ENCODE measurements at regions not wholly inside any gene's neighbourhood (a gene's known extent, or its start where the extent isn't known, plus 50 kb on each side); places are given as distances from the start of the nearest gene placed in this dataset.
"Not testable (repeated sequence)": the region's sequence is repeated elsewhere in the genome, so short reads cannot be mapped to it uniquely, and the experiment has no call there.

DNA sequence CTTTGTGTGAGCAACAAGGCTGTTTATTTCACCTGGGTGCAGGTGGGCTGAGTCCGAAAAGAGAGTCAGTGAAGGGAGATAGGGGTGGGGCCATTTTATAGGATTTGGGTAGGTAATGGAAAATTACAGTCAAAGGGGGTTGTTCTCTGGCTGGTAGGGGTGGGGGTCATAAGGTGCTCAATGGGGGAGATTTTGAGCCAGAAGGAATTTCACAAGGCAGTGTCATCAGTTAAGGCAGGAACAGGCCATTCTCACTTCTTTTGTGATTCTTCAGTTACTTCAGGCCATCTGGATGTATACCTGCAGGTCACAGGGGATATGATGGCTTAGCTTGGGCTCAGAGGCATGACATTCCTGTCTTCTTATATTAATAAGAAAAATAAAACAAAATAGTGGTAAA is 103.4 kb upstream of the SLC25A48 start:
- H3K27ac ChIP-seq (ENCODE audit: low read depth in 1 of 2, low read length in 2 of 2); H3K27ac Mint-ChIP-seq; H3K9me3 Mint-ChIP-seq; ATAC-seq (ENCODE audit: poor library complexity); intact Hi-C loops (cut with DNase I, micrococcal nuclease); DNase-seq; H3K4me1 ChIP-seq (ENCODE audit: insufficient read depth, low read length); H3K9me3 ChIP-seq (ENCODE audit: control insufficient read depth in 1 of 2, insufficient read depth in 1 of 2, low read length in 2 of 2); CTCF ChIA-PET; H3K4me3 Mint-ChIP-seq; H3K27me3 Mint-ChIP-seq; H3K27me3 ChIP-seq (ENCODE audit: control insufficient read depth in 1 of 2, insufficient read depth in 2 of 2, low read length in 2 of 2); H3K36me3 ChIP-seq (ENCODE audit: insufficient read depth, low read length); H3K4me1 Mint-ChIP-seq (ENCODE audit: low read depth); H3K4me3 ChIP-seq (ENCODE audit: low read length); H3K36me3 Mint-ChIP-seq (ENCODE audit: low read depth): not testable (repeated sequence)
- POLR2A ChIA-PET = interaction anchor here (0.9 kb wide), 1 partner anchor 9 kb away, joined by 3 read pairs; no protein-coding TSS in a partner anchor

DNA sequence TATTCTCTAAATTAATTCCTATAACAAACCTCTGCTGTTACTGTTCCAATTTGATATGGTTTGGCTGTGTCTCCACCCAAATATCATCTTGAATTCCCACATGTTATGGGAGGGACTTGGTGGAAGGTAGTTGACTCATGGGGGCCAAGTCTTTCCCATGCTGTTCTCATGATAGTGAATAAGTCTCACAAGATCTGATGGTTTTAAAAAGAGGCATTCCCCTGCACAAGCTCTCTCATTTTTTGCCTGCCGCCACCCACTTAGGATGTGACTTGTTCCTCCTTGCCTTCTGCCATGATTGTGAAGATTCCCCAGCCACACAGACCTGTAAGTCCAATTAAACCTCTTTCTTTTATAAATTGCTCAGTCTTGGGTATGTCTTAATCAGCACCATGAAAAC is 104.3 kb upstream of the SLC25A48 start:
- H3K27me3 Mint-ChIP-seq; H3K4me1 ChIP-seq (ENCODE audit: insufficient read depth, low read length); CTCF ChIA-PET; H3K9me3 ChIP-seq (ENCODE audit: control insufficient read depth in 1 of 2, insufficient read depth in 1 of 2, low read length in 2 of 2); H3K27ac Mint-ChIP-seq; H3K27ac ChIP-seq (ENCODE audit: low read depth in 1 of 2, low read length in 2 of 2); H3K4me1 Mint-ChIP-seq (ENCODE audit: low read depth); DNase-seq; H3K4me3 Mint-ChIP-seq; H3K36me3 ChIP-seq (ENCODE audit: insufficient read depth, low read length); H3K9me3 Mint-ChIP-seq; intact Hi-C loops (cut with DNase I, micrococcal nuclease); POLR2A ChIA-PET; H3K36me3 Mint-ChIP-seq (ENCODE audit: low read depth); H3K27me3 ChIP-seq (ENCODE audit: control insufficient read depth in 1 of 2, insufficient read depth in 2 of 2, low read length in 2 of 2); ATAC-seq (ENCODE audit: poor library complexity); H3K4me3 ChIP-seq (ENCODE audit: low read length): not testable (repeated sequence)

DNA sequence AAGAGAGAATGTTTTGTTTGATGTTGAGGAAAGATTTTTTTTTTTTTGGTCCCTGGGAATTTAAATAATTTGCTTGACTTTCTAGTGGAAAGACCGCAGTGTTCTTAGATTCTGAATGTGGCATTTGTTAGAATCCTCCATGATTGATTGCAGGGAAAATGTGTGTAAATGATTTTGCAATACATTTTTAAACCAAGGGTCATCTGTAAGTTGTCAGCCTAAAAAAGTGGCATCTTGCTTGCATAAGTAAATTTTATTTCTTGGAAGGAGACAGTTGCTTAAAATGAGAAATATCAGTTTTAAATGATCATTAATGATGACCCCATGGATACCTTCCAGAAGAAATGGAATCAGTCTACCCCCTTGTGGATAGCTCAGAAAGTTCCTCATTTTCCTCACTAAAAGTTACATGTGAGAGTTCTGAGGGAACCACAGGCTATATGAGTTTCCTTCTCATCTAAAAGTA is 105.1 kb upstream of the SLC25A48 start:
- Mint-ChIP-seq H3K9me3 (no peaks in the 10 kb centered on the region), H3K27ac (no peak overlapping the region), H3K4me1 (ENCODE audit: low read depth) (no peaks in the 10 kb centered on the region), H3K4me3 (no peak overlapping the region), H3K36me3 (ENCODE audit: low read depth) (no peaks in the 10 kb centered on the region), H3K27me3 (no peaks in the 10 kb centered on the region)
- no peak overlapping the region for H3K27ac ChIP-seq (ENCODE audit: low read depth in 1 of 2, low read length in 2 of 2)
- intact Hi-C loops (cut with DNase I, micrococcal nuclease) = no loop called here
- H3K36me3 ChIP-seq (ENCODE audit: insufficient read depth, low read length) = no peaks in the 10 kb centered on the region
- TF ChIP-seq, protein P1, sequence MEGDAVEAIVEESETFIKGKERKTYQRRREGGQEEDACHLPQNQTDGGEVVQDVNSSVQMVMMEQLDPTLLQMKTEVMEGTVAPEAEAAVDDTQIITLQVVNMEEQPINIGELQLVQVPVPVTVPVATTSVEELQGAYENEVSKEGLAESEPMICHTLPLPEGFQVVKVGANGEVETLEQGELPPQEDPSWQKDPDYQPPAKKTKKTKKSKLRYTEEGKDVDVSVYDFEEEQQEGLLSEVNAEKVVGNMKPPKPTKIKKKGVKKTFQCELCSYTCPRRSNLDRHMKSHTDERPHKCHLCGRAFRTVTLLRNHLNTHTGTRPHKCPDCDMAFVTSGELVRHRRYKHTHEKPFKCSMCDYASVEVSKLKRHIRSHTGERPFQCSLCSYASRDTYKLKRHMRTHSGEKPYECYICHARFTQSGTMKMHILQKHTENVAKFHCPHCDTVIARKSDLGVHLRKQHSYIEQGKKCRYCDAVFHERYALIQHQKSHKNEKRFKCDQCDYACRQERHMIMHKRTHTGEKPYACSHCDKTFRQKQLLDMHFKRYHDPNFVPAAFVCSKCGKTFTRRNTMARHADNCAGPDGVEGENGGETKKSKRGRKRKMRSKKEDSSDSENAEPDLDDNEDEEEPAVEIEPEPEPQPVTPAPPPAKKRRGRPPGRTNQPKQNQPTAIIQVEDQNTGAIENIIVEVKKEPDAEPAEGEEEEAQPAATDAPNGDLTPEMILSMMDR (IDR thresholded peaks at IDR 0.05) = no peak
- no peak for ATAC-seq (ENCODE audit: poor library complexity)
- no peaks in the 10 kb centered on the region for H3K27me3 ChIP-seq (ENCODE audit: control insufficient read depth in 1 of 2, insufficient read depth in 2 of 2, low read length in 2 of 2)
- DNase-seq = no peak
- no peaks in the 10 kb centered on the region for H3K4me1 ChIP-seq (ENCODE audit: insufficient read depth, low read length)
- no peaks in the 10 kb centered on the region for H3K9me3 ChIP-seq (ENCODE audit: control insufficient read depth in 1 of 2, insufficient read depth in 1 of 2, low read length in 2 of 2)
- no peak overlapping the region for H3K4me3 ChIP-seq (ENCODE audit: low read length)
- ChIA-PET POLR2A (no interaction called here), CTCF (no interaction called here)

DNA sequence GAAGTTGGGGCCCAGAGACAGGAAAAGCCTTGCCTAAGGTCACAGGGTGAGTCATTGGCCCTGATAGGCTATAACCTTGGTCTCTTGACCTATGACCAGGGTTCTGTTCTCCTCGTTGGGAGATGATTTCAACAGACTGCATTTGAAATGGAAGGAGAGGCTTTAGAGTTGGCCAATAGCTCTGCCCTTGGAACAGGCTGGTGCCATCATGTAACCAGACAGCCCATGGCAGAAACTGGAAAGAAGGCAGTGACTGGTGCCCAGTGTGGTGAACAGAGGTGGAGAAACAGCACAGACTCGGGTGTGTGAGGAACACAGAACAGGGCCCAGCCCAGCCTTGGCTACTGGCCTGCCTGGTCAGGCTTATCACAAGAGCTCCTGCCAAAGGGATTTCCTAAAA is 109.8 kb upstream of the SLC25A48 start:
- Histone ChIP-seq H3K4me1 (ENCODE audit: insufficient read depth, low read length) (no peaks in the 10 kb centered on the region), H3K27ac (ENCODE audit: low read depth in 1 of 2, low read length in 2 of 2) (no peak overlapping the region), H3K9me3 (ENCODE audit: control insufficient read depth in 1 of 2, insufficient read depth in 1 of 2, low read length in 2 of 2) (no peaks in the 10 kb centered on the region), H3K36me3 (ENCODE audit: insufficient read depth, low read length) (no peaks in the 10 kb centered on the region), H3K4me3 (ENCODE audit: low read length) (no peak overlapping the region), H3K27me3 (ENCODE audit: control insufficient read depth in 1 of 2, insufficient read depth in 2 of 2, low read length in 2 of 2) (no peaks in the 10 kb centered on the region)
- Mint-ChIP-seq H3K4me1 (ENCODE audit: low read depth) (no peaks in the 10 kb centered on the region), H3K4me3 (no peak overlapping the region), H3K9me3 (no peaks in the 10 kb centered on the region), H3K27ac (no peak overlapping the region), H3K27me3 (peaks cover 3% of the 10 kb centered on the region), H3K36me3 (ENCODE audit: low read depth) (no peaks in the 10 kb centered on the region)
- no peak for DNase-seq
- intact Hi-C loops (cut with DNase I, micrococcal nuclease) = no loop called here
- TF ChIP-seq, protein P1 (IDR thresholded peaks at IDR 0.05) = no peak
- POLR2A ChIA-PET = no interaction called here
- no peak for ATAC-seq (ENCODE audit: poor library complexity)
- CTCF ChIA-PET = no interaction called here

Measured in CD4-positive, alpha-beta T cell (primary cell).